ENCODE measurements at regions not wholly inside any gene's neighbourhood (a gene's known extent, or its start where the extent isn't known, plus 50 kb on each side); places are given as distances from the start of the nearest gene placed in this dataset.
"Not testable (repeated sequence)": the region's sequence is repeated elsewhere in the genome, so short reads cannot be mapped to it uniquely, and the experiment has no call there.

DNA sequence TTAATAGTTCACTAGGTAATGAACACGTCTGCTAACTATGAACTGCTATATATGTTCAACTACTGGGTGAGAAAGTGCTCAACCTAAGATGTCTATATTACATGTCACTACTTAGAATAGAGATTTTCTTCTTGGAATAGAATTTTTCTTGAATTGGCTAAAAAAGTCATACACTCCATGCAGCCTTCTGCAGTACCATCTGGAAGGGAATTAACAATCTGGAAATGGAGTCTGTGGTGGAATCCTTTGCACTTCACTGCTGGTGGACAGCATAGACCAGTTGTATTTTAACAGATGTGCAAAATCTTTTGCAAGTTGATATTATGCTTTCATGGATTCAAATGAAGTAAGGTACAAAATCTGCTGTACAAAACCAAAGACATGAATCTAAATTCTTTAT is 799.6 kb downstream of the KCNJ3 start:
- Histone ChIP-seq H3K36me3 (no peaks in the 10 kb centered on the region), H3K4me3 (no peak overlapping the region), H3K9me3 (ENCODE audit: low read depth) (no peaks in the 10 kb centered on the region), H3K4me1 (ENCODE audit: low read depth) (no peaks in the 10 kb centered on the region), H3K27ac (no peak overlapping the region), H3K27me3 (no peaks in the 10 kb centered on the region)
- DNase-seq (ENCODE audit: low read depth in 1 of 2, low spot score in 1 of 2), result no peak
- TF ChIP-seq, protein P1, sequence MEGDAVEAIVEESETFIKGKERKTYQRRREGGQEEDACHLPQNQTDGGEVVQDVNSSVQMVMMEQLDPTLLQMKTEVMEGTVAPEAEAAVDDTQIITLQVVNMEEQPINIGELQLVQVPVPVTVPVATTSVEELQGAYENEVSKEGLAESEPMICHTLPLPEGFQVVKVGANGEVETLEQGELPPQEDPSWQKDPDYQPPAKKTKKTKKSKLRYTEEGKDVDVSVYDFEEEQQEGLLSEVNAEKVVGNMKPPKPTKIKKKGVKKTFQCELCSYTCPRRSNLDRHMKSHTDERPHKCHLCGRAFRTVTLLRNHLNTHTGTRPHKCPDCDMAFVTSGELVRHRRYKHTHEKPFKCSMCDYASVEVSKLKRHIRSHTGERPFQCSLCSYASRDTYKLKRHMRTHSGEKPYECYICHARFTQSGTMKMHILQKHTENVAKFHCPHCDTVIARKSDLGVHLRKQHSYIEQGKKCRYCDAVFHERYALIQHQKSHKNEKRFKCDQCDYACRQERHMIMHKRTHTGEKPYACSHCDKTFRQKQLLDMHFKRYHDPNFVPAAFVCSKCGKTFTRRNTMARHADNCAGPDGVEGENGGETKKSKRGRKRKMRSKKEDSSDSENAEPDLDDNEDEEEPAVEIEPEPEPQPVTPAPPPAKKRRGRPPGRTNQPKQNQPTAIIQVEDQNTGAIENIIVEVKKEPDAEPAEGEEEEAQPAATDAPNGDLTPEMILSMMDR (IDR thresholded peaks at IDR 0.05; ENCODE audit: low read depth, low read length), result no peak

DNA sequence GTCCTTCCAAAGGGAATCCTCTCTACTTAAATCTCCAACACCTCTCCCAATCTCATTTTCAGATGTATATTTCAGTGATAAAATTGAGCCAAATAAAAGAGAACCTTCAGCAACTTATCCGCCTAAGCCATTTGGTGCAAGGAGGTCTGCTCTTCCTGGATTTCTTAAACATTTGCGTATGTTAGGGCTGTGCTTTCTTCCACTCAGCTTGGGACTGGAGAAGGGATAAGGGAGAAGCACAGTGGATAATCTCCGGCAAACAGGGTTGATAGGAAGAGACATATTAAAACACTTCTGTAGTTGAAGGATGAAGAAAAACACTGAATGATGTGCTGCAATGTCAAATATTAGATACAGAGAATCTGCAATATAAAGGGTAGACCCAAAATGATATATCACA is 796.2 kb downstream of the KCNJ3 start:
- H3K36me3 ChIP-seq, result no peaks in the 10 kb centered on the region
- TF ChIP-seq, protein P1 (IDR thresholded peaks at IDR 0.05; ENCODE audit: low read depth, low read length), result no peak
- no peak for DNase-seq (ENCODE audit: low read depth in 1 of 2, low spot score in 1 of 2)
- no peaks in the 10 kb centered on the region for H3K4me1 ChIP-seq (ENCODE audit: low read depth)
- H3K27ac ChIP-seq, result no peak overlapping the region
- no peaks in the 10 kb centered on the region for H3K27me3 ChIP-seq
- H3K9me3 ChIP-seq (ENCODE audit: low read depth), result no peaks in the 10 kb centered on the region
- no peak overlapping the region for H3K4me3 ChIP-seq

DNA sequence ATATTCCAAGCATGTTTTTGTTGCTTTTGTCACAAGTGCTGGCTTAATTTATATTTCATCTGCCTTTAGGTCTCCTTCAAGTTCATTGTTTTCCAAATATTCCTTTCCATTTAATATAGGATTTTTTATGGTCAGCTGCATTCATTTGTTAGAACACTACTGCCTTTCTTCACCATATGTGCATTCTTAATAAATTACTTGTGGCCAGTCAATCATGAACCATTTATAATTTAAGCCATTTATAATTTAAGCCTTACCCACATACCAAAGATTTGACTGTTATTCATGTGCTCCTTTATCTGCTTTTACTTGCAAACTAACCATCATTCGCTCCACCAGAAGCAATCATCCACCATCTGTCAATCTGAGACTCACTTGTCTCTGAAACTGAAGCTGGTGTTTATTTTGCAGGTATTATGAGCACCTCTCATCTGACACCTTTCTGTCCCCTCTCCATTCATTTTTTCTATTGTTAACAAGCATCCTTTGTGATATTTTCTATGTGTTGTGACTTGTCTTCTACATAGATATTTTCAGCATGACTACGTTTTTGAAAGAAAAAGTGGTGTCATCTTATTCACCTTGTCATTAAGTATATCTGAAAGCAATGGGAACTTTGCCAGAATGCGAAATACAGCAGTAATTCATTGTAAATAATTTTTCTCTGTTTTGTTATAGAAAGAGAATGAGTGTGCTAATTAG is 786.8 kb downstream of the KCNJ3 start:
- Histone ChIP-seq H3K4me3 (no peak overlapping the region), H3K36me3 (no peaks in the 10 kb centered on the region), H3K4me1 (ENCODE audit: low read depth) (no peaks in the 10 kb centered on the region), H3K27ac (no peak overlapping the region), H3K9me3 (ENCODE audit: low read depth) (no peaks in the 10 kb centered on the region), H3K27me3 (no peaks in the 10 kb centered on the region)
- TF ChIP-seq, protein P1 (IDR thresholded peaks at IDR 0.05; ENCODE audit: low read depth, low read length), result no peak
- DNase-seq (ENCODE audit: low read depth in 1 of 2, low spot score in 1 of 2), result no peak

DNA sequence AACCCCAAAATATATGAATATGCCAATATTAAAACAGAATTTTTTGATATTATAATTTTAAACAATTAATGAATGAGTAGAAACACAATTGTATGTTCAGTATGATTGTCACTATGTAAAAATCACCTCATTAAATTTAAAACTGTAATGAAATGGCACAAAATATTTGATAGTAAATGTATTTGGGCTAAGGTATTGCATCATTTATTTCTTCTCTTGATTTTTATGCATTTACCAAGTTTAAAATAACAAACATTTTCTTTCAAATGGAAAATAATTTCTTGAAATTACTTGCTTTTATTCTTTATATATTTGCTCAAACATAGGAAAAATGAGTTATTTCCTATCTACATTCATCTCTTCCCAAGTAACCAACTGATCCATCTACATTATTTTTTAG is 782.6 kb downstream of the KCNJ3 start:
- H3K9me3 ChIP-seq (ENCODE audit: low read depth), result no peaks in the 10 kb centered on the region
- TF ChIP-seq, protein P1 (IDR thresholded peaks at IDR 0.05; ENCODE audit: low read depth, low read length), result no peak
- H3K4me1 ChIP-seq (ENCODE audit: low read depth), result no peaks in the 10 kb centered on the region
- H3K36me3 ChIP-seq, result no peaks in the 10 kb centered on the region
- DNase-seq (ENCODE audit: low read depth in 1 of 2, low spot score in 1 of 2), result no peak
- no peaks in the 10 kb centered on the region for H3K27me3 ChIP-seq
- no peak overlapping the region for H3K4me3 ChIP-seq
- H3K27ac ChIP-seq, result no peak overlapping the region

DNA sequence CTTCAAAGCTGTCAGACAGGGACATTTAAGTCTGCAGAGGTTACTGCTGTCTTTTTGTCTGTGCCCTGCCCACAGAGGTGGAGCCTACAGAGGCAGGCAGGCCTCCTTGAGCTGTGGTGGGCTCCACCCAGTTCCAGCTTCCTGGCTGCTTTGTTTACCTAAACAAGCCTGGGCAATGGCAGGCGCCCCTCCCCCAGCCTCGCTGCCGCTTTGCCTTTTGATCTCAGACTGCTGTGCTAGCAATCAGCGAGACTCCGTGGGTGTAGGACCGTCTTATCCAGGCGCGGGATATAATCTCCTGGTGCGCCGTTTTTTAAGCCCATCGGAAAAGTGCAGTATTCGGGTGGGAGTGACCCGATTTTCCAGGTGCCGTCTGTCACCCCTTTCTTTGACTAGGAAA is 773.5 kb downstream of the KCNJ3 start:
- not testable (repeated sequence) for H3K27me3 ChIP-seq; H3K36me3 ChIP-seq; H3K9me3 ChIP-seq (ENCODE audit: low read depth); DNase-seq (ENCODE audit: low read depth in 1 of 2, low spot score in 1 of 2); H3K4me3 ChIP-seq; H3K4me1 ChIP-seq (ENCODE audit: low read depth); H3K27ac ChIP-seq

DNA sequence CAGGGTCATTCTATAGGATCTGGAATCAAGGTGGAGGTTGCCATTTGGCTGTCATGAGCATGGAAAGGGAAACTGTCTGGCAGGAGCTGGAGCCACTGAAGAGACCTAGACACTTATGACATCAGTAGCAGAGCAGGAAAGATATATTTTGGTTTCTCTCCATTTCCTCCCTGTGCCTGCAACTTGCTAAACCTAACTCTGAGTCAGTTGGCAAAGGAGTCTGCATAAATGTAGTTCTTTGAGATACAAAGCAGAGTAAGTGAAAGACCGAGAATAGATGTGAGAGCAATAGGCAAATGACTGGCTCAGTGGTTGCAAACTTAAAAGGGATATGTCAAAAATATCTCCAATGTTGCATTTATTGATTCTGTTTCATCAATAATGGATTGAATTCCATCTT is 757.7 kb downstream of the KCNJ3 start:
- no peaks in the 10 kb centered on the region for H3K9me3 ChIP-seq (ENCODE audit: low read depth)
- no peak overlapping the region for H3K27ac ChIP-seq
- no peaks in the 10 kb centered on the region for H3K4me1 ChIP-seq (ENCODE audit: low read depth)
- H3K4me3 ChIP-seq, result no peak overlapping the region
- DNase-seq (ENCODE audit: low read depth in 1 of 2, low spot score in 1 of 2), result no peak
- no peaks in the 10 kb centered on the region for H3K36me3 ChIP-seq
- no peaks in the 10 kb centered on the region for H3K27me3 ChIP-seq
- TF ChIP-seq, protein P1 (IDR thresholded peaks at IDR 0.05; ENCODE audit: low read depth, low read length), result no peak

Data from cardiac muscle cell (in vitro differentiated cells and primary cell).